ENCODE measurements at regions not wholly inside any gene's neighbourhood (a gene's known extent, or its start where the extent isn't known, plus 50 kb on each side); places are given as distances from the start of the nearest gene placed in this dataset.
"Not testable (repeated sequence)": the region's sequence is repeated elsewhere in the genome, so short reads cannot be mapped to it uniquely, and the experiment has no call there.

GRCh38 chr10:62694537-62695126, 109.9 kb upstream of the ADO start:
- no peak overlapping the region for H3K4me3 ChIP-seq
- WGBS, 4 donors: 78 to 82% (median 81%) methylated on average over 3 of the region's 3 CpGs
- H3K27me3 ChIP-seq: no peaks in the 10 kb centered on the region
- no peaks in the 10 kb centered on the region for H3K36me3 ChIP-seq
- intact Hi-C loops (cut with DNase I): loop anchor here in 1 of 10 donors (10.0 kb wide), 1 partner anchor 120 kb away; the partner anchor contains the start of gene EGR2
- DNase-seq (no peak), ATAC-seq (no peak)
- H3K27ac ChIP-seq: no peak overlapping the region
- H3K4me1 ChIP-seq: peaks cover 0 to 24% (median 5%) of the 10 kb centered on the region in 12 donors
- TF ChIP-seq POLR2A (IDR thresholded peaks at IDR 0.05): no peak
- TF ChIP-seq CTCF (IDR thresholded peaks at IDR 0.05): no peak
- peaks cover 0 to 19% (median 9%) of the 10 kb centered on the region in 12 donors for H3K9me3 ChIP-seq

GRCh38 chr10:62696798-62697197, 107.7 kb upstream of the ADO start:
- peaks cover 0 to 6% (median 0%) of the 10 kb centered on the region in 9 donors for H3K27me3 ChIP-seq
- no peaks in the 10 kb centered on the region for H3K36me3 ChIP-seq
- no peak overlapping the region for H3K4me3 ChIP-seq
- H3K4me1 ChIP-seq: peaks cover 0 to 2% (median 0%) of the 10 kb centered on the region in 12 donors
- 76 to 92% (median 81%) methylated on average over 2 of the region's 2 CpGs for WGBS, 4 donors
- TF ChIP-seq CTCF (IDR thresholded peaks at IDR 0.05) (no peak), POLR2A (IDR thresholded peaks at IDR 0.05) (no peak)
- DNase-seq (no peak), ATAC-seq (no peak)
- no peak overlapping the region for H3K27ac ChIP-seq
- intact Hi-C loops (cut with DNase I): loop anchor here in 1 of 10 donors (10.0 kb wide), 1 partner anchor 118 kb away; the partner anchor contains the start of gene EGR2
- peaks cover 0 to 26% (median 14%) of the 10 kb centered on the region in 12 donors for H3K9me3 ChIP-seq

GRCh38 chr10:62699148-62699547, 105.4 kb upstream of the ADO start:
- intact Hi-C loops (cut with DNase I): loop anchor here in 1 of 10 donors (10.0 kb wide), 1 partner anchor 116 kb away; the partner anchor contains the start of gene EGR2

DNA sequence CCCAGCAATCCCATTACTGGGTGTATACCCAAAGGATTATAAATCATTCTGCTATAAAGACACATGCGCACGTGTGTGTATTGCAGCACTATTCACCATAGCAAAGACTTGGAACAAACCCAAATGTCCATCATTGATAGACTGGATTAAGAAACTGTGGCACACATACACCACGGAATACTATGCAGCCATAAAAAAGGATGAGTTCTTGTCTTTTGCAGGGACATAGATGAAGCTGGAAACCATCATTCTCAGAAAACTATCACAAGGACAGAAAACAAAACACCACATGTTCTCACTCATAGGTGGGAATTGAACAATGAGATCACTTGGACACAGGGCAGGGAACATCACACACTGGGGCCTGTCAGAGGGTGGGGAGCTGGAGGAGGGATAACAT, 100.4 kb upstream of the ADO start:
- H3K27me3 ChIP-seq; H3K36me3 ChIP-seq; ATAC-seq; DNase-seq; intact Hi-C loops (cut with DNase I); H3K27ac ChIP-seq; H3K4me3 ChIP-seq: not testable (repeated sequence)
- peaks cover 0 to 16% (median 9%) of the 10 kb centered on the region in 12 donors for H3K9me3 ChIP-seq
- peaks cover 0 to 12% (median 0%) of the 10 kb centered on the region in 12 donors for H3K4me1 ChIP-seq
- 93 to 96% (median 94%) methylated on average over 3 of the region's 3 CpGs for WGBS, 4 donors

More at GRCh38 chr10:62699148-62699547, 105.4 kb upstream of the ADO start:
- no peak overlapping the region for H3K27ac ChIP-seq
- H3K9me3 ChIP-seq: peaks cover 0 to 29% (median 14%) of the 10 kb centered on the region in 12 donors
- no peaks in the 10 kb centered on the region for H3K4me1 ChIP-seq
- no peak overlapping the region for H3K4me3 ChIP-seq
- DNase-seq (no peak), ATAC-seq (no peak)
- H3K27me3 ChIP-seq: peaks cover 0 to 6% (median 0%) of the 10 kb centered on the region in 9 donors
- no peaks in the 10 kb centered on the region for H3K36me3 ChIP-seq
- TF ChIP-seq POLR2A (IDR thresholded peaks at IDR 0.05) (no peak), CTCF (IDR thresholded peaks at IDR 0.05) (no peak)

Data from heart left ventricle (tissue), 16 donors.